HT-29 (cell line): ENCODE measurements at regions not wholly inside any gene's neighbourhood (a gene's known extent, or its start where the extent isn't known, plus 50 kb on each side); places are given as distances from the start of the nearest gene placed in this dataset.

Experiments
- DNase-seq: peaks from one replicate; pipeline ENCODE4 v3.0.0-alpha.2; 2015; ENCODE audit warnings: low spot score

DNA sequence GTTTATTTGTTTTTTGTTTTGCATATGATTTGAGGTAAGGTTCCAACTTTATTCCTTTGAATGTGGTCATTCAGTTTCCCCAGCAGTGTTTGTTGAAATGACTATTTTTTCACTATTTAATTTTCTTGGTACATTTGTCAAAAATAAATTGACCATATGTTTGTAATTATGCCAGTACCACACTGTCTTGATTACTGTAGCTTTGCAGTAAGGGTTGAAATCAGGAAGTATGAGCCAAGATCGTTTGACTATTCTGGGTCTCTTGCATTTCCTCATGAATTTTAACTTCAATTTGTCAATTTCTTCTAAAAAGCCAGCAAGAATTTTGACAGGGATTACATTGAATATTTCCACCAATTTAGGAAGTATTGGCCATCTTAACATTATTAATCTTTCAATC lies 199.3 kb upstream of the PPFIA2 start:
- no peak for DNase-seq

DNA sequence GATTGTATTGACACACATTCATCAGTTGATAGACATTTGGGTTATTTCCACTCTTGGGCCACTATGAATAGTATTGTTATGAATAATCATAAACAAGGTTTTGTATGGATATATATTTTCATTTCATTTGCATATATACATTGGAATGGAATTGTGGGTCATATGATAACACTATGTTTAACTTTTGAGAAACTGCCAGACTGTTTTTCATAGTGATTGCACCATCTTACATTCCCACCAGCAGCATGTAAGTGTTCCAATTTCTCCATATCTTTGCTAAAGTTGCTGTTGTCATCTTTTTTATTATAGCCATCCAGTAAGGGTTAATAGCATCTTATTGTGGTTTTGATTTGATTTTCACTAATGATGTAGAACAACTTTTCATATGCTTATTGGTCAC lies 198.5 kb upstream of the PPFIA2 start:
- no peak for DNase-seq

DNA sequence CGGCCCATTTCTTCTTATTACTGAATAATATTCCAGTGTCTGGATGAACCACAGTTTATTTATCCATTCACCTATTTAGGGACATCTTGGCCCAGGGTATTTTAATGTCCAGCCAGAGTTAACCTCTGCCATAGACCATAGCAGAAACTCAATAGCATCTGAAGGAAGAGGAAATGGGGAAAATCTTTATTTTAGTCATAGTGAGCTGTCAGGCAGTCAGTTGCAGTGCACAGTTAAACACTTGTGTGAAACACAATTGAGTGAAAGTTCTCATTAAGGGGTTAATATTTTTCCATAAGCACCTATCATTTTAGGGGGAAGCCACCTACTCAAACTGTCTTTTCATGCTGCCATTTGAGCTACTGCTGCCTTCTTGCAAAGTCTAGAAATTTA lies 197.3 kb upstream of the PPFIA2 start:
- DNase-seq, result no peak

DNA sequence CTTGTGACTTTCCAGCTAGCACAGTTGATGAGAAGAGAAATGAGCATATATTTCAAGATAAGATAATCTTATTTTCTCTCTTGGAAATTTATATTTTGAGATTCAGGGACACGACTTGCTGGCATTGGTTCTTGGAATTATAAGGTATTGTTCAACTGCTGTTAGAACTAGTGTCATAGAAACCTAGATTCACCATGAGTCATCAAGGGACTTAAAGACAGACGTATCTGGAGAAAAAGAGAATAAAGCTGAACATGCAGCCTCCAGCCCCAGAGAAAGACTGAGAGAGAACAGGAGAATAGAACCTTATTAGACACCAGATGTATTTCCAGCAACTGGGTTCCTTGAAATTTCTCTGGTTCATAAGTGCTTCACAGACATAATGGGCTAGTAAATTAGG lies 194.4 kb upstream of the PPFIA2 start:
- no peak for DNase-seq

DNA sequence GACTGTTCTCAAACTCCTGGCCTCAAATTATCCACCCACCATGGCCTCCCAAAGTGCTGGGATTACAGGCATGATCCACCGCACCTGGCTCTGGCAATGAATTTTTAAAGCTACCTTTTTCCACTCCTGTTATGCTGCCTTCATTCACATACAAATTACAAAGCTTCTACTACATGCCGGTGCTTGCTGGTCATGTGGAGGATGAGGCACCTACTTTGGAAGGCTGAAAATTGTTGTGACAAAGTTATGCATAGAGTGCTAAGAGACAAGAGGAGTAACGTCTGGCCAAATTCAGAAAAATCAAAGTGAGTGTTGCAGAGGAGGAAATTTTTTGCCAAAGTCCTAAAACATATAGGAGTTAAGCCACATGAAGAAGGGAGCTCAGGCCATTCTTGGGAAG lies 191.7 kb upstream of the PPFIA2 start:
- DNase-seq, result no peak

DNA sequence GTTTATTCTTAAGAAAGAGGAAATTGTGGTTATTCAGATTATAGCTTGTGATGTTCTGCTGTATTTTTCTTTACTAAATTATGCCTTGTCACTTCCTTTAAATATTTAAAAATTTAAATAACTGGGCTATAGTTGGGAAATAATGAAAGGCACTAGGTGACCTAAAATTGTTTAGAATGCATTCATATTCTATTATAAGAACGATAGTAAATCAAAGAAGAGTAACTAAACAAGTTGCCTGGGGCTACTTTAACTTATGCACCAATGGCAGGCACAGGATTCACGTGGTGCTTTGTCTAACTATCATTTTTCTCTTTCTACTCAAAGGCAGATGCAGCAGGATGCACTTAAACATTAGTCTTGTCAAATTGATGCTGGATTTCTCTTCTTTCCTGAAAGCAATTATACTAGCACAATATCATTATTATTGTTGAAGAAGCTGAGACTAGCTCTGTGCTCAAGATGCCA lies 190.7 kb upstream of the PPFIA2 start:
- no peak for DNase-seq

DNA sequence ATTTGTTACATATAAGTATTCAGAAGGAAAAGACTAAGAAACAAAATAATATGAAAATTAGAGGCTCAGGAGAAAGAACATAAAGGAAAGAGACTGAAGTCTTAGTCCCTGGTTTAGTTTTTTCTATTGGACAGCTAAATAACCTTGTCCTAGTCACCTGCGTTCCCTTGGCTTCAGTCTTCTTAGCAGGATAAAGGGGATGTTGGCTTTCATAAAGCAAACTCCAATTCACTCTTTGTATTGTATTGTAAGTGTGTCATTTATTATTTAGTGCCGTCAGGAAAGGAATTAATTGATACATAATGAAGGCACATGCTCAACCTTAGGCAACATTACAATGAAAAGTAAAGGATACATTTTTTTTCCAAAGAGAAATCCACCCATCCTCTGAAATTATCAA lies 190.3 kb upstream of the PPFIA2 start:
- DNase-seq, result no peak

DNA sequence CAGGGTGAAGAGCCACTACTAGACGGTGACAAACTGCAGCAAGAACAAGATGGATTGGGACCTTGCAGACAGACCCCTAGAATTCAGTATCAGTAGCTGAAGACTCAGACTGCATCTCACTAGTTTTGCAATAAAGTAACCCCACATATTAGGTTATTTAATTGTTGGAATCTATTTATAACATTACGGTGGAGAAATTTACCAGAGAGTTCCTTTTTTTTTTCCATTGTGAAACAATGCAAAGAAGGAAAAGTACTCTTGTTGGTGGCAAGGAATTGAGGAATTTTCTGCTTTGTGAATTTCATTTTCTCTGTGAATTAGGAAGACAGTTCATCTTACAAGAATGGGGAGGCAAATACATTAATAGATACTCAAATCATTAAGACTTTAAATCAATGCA lies 185.7 kb upstream of the PPFIA2 start:
- no peak for DNase-seq

DNA sequence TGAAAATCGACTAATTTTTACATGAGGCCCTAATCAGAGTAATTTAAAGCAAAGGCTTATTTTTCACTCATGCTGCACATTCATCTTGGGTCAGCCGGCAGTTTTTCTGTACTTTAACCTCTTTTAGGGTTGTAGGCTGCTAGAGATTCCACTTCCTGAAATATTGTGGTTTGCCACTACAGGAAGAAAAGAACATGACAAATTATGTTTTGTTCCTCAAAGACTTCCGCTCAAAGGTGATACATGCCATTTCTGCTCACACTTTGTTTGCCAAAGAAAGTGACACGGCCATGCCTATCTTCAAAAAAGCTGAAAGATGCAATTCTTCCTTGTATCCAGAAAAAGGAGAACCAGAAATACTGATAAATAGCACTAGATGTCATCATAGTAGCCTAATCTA lies 183.4 kb upstream of the PPFIA2 start:
- peak; percentile 28 for DNase-seq

DNA sequence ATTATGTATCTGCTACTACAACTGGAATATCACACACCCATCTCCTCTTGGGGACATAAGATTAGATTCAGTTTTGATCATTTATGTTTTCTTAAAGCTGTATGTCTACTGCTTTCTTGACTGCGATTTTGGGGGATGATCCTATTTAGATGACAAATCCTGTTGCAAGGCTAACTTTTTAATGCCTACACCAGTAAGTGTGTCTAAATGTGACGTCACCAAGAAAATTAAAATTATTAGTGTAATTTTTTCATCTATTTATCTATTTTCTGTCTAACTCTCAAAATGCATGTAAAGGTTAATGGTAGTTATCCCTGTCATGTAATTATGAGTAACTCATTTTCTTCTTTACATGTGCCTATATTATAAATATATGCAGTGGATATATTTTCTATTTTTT lies 170.9 kb upstream of the PPFIA2 start:
- DNase-seq, result no peak

DNA sequence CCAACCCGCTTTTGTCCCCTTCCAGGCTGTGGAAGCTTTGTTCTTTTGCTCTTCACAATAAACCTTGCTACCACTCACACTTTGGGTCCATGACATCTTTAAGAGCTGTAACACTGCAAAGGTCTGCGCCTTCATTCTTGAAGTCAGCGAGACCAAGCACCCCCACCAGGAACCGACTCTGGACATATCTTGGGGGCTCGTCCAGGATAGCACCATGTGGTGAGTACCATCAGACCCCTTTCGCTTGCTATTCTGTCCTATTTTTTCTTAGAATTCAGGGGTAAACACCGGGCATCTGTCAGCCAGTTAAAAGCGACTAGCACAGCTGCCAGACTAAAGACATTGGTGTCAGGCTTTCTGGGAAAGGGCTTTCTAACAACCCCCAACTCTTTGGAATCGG lies 137.6 kb upstream of the PPFIA2 start:
- no peak for DNase-seq

DNA sequence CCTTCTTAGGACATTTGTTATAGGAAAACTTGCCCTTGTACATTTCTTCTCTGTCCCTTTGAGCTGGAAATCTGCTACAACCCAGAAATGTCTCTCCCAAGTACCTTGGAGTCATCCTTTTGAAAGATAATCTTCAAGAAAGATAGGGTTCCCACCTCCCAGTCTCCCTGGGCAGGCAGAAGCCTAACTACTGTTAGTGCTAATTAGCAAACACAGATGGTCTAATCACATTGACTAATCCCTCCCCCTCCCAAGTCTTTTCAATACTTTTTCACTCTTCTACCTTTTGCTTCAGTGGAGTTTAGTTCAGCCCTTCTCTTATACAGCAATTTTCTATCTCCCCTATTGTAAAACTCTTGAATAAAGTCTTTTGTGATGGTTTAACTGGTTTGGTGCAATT lies 129.8 kb upstream of the PPFIA2 start:
- no peak for DNase-seq

DNA sequence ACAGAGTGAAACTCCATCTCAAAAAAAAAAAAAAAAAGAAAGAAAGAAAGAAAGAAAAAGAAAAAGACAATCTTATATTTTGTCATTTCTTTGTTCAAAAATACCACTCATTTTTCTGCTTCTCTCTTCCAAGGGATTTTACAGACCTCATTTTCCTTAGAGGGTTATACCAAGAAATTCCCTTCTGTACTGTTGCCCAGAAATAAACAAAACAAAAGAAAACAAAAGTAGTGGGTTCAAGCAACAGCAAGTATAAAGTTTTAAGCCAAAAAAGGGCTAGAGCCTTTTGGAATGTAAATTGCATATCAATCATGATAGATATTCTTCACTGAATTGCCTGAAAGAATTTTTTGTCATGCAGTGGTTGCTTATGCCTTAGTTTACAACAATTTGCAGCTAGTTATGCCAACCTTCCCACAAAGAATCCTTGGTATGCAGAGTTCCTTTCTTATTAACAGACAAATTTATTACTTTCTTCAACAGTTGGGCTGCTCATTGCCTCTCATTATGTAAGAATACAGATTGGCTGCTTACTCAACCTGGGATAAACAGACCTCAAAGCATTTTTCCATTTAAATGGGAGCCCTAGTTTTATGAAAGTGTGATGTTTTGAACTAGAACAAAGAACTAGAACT lies 129.1 kb upstream of the PPFIA2 start:
- no peak for DNase-seq

DNA sequence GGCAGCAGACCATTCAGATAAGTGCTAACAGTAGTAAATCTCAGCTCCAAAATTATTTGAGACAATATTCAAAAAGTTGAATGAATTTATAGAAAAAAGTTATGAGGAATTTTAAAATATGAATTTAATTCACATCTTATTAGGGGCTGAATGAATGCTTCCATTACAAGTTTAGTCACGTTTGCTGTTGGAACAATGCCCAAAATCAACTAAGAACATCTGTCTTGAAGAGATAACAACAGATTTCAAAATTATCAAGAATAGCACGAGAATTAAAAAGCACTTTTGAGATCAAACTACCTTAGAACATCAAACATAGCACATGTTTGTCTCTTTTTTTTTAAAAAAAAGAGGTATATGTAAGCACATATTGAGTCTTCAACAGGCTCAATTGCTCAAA lies 115.4 kb upstream of the PPFIA2 start:
- DNase-seq, result no peak

DNA sequence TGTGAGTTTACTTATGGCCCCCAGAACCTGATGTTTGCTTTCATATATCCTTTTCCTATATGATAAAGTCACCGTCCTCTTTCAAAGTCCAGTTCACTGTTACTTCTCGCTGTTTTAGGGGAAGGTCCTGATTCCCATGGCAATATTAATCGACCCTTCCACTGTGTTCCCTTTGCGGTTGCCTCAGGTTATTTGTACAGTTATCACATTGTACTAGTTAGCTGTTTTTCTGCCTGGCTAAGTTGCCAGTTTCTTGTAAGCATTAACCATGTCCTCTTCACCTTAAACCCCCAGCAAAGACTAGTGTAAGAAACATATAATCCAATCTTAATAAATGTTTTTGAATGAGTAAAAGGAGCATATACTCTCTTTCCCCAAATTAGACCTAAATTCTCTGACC lies 115.0 kb upstream of the PPFIA2 start:
- DNase-seq, result no peak

DNA sequence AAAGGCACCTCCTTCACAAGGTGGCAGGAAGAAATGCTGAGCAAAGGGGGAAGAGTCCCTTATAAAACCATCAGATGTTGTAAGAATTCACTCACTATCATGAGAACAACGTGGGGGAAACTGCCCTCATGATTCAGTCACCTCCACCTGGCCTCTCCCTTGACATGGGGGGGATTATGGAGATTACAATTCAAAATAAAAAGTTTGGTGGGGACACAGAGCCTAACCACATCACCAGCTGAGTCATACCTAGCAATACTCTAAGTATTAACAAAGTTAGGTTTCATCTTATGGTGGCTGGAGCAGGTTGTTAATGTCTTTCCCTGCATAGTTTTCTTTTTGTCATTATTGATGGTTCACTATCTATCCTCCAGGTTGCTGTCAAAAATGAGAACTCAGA lies 113.2 kb upstream of the PPFIA2 start:
- no peak for DNase-seq

DNA sequence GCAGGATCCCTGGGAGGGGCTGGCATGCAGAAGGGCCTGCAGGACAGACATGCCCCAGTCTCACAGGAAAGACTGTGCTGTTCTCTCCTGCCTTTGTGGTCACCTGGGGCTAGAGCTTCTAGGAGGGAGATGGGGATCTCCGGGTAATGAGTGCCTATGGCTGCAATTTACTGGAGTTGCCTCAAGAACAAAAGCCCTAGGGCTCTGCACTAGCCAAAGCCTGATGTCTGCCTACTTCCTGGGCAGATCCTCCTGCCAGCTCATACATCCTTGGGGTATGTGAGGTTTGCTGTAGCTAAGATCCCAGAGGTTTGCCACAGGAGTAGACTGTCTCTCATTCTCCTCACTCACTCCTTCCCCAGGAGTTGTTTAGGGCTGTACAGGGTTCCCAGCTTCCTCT lies 106.9 kb upstream of the PPFIA2 start:
- no peak for DNase-seq

DNA sequence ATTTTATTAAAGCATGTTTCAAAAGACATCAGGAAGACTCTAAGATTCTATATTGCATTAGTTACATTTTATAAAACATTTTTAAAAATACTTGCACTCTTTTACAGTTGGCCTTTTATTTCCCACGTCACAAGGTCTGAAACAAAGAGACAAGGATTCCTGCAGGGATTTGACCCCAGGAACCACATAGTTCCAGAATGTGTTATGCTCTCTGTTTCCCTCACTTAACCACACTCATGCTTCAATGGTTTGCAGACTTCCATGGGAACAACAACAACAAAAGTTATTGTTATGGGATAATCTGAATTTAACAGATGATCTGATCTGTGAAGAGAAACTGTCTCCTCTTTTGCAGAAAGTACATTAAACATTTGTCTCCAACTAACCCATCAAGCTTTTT lies 104.3 kb upstream of the PPFIA2 start:
- no peak for DNase-seq

DNA sequence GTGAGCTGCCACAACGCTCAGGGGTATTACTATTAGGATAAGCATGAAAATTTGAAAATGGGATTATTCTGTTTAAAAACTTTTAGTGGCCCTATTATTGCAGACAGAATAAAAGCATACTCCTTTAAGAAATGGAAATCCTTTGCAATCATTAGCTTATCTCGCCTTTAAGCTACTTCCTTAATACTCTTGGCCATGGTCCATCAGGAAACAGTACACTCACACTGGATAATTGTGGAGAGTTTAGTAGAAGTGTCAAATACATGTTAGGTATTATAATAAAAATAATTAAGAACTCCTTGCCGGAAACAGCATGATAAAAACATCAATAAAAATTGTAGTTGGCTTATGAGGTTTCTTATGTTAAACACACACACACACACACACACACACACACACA lies 100.4 kb upstream of the PPFIA2 start:
- peak; percentile 79 for DNase-seq

DNA sequence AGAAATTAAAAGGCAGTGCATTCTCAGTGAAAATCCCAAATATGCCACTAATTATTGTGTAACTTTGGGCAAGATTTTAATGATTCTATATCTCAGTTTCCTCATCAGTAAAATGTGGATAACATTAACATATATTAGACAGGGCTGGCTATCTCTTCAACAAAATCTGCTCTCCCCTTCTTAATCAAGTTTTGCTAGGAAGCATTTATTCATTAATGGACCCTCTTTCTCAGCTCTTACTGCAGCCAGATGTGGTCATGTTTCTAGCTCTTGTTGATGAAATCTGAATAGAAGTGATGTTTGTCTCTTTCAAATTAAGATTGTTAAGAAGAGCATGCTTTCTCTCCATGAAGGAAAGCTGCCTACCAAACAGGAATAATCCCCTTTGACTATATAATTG lies 84.4 kb upstream of the PPFIA2 start:
- DNase-seq, result no peak

DNA sequence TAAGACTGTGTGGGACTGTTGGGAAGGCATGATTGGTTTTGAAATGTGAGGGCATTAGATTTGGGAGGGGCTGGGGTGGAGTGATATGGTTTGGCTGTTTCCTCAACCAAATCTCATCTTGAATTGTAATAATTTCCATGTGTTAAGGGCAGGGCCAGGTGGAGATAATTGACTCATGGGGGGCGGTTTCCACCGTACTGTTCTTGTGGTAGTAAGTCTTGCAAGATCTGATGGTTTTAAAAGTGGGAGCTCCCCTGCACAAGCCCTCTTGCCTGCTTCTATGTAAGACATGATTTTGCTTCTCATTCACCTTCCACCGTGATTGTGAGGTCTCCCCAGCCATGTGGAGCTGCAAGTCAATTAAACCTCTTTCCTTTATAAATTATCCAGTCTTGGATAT lies 76.6 kb upstream of the PPFIA2 start:
- no peak for DNase-seq

DNA sequence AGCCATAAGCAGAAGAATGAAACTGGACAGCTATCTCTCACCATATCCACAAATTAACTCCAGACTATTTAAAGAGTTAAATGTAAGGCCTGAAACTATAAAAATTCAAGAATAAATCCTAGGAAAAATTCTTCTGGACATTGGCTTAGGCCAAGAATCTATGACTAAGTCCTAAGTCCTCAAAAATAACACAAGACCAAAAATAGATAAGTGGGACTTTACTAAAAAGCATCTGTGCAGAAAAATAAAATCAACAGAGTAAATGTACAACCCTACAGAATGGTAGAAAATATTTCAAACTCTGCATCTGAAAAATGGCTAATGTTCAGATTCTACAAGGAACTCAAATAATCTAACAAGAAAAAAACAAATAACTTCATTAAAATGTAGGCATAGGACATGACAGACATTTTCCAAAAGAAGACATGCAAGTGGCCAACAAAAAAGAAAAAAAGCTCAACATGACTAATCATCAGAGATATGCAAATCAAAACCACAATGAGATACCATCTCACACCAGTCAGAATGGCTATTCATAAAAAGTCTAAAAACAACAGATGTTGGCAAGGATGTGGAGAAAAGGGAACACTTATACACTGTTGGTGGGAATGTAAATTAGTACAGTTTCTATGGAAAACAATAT lies 61.0 kb upstream of the PPFIA2 start:
- no peak for DNase-seq

DNA sequence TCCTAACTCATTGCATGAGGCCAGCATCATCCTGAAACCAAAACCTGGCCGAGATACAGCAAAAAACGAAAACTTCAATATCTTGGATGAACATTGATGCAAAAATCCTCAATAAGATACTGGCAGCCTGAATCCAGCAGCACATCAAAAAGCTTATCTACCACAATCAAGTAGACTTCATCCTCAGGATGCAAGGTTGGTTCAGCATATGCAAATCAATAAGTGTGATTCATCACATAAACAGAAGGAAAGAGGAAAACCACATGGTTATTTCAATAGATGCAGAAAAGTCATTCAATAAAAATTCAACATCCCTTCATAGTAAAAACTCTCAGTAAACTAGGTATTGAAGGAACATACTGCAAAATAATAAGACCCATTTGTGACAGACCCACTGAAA lies 56.5 kb upstream of the PPFIA2 start:
- no peak for DNase-seq

DNA sequence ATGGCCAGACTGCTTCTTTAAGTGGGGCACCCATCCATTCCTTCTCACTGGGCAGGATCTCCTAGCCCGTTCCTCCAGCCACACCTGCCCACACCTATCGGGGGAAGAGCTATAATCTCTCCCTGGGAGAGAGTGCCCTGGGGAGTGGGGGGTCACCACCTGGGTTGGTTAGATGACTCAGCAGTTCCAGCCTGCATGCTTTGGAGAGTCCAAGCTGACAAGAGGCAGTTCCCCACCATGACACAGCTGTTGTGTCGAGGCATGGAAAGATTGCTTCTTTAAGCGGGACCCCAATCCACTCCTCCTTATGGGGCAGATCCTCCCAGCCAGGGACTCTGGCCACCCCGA lies 52.6 kb upstream of the PPFIA2 start:
- DNase-seq, result no peak
